IMR-90 (cell line): ENCODE measurements at regions not wholly inside any gene's neighbourhood (a gene's known extent, or its start where the extent isn't known, plus 50 kb on each side); places are given as distances from the start of the nearest gene placed in this dataset.

Experiments
- ATAC-seq: fragments of 200-7000 bp; cut with Tn5 transposase; 2 replicates; pipeline ENCODE4 v1.9.1; 2020; ENCODE audit warnings: low read depth, mild to moderate bottlenecking, moderate library complexity
- BruUV-seq: library from RNA; stranded (reverse); fragments of 400-500 nt; replicated peaks from 2 replicates; lab custom pipeline; 2021; lab: Mats Ljungman, UMichigan
- CTCF ChIA-PET: fragments of 300-600 bp; formaldehyde crosslinking; extraction: SDS; loops from one replicate; lab custom pipeline; 2021; ENCODE audit warnings: antibody characterized with exemption; lab: Yijun Ruan, JAX
- POLR2A ChIA-PET: fragments of 300-600 bp; sonication (Branson Sonifier 250); formaldehyde crosslinking; loops from one replicate; lab custom pipeline; 2022; ENCODE audit warnings: antibody characterized with exemption; ENCODE audit not compliant: unreplicated experiment; lab: Charles Lee
- DNase-seq: peaks from one replicate; pipeline ENCODE4 v3.0.0; 2013
- H2AFZ ChIP-seq: replicated peaks from 2 replicates; pipeline ENCODE3; 2013; ENCODE audit warnings: low read length, mild to moderate bottlenecking; ENCODE audit not compliant: poor library complexity
- H2AK5ac ChIP-seq: 2 replicates; pipeline ENCODE4 v1.6.1; 2013; ENCODE audit warnings: low read depth, low read length, inconsistent platforms
- H2AK9ac ChIP-seq: replicated peaks from 2 replicates; pipeline ENCODE3; 2013; ENCODE audit warnings: mild to moderate bottlenecking, low read depth, low read length, moderate library complexity; ENCODE audit not compliant: poor library complexity
- H2BK120ac ChIP-seq: 2 replicates; pipeline ENCODE4 v1.6.1; 2013; ENCODE audit warnings: low read depth, low read length, inconsistent platforms
- H2BK15ac ChIP-seq: 3 replicates; pipeline ENCODE4 v1.6.1; 2013; ENCODE audit warnings: low read depth, low read length, inconsistent platforms
- H2BK20ac ChIP-seq: 2 replicates; pipeline ENCODE4 v1.6.1; 2013; ENCODE audit warnings: low read depth, mild to moderate bottlenecking, inconsistent platforms, low read length, moderate library complexity
- H2BK5ac ChIP-seq: 2 replicates; pipeline ENCODE4 v1.6.1; 2013; ENCODE audit warnings: mild to moderate bottlenecking, low read depth, low read length, inconsistent platforms; ENCODE audit not compliant: poor library complexity, severe bottlenecking
- H3K14ac ChIP-seq: replicated peaks from 2 replicates; pipeline ENCODE4 v1.6.1; 2013; ENCODE audit warnings: low read depth, low read length, inconsistent platforms
- H3K18ac ChIP-seq: 2 replicates; pipeline ENCODE4 v1.6.1; 2013; ENCODE audit warnings: low read depth, low read length, control low read depth
- H3K23ac ChIP-seq: 2 replicates; pipeline ENCODE4 v1.6.1; 2013; ENCODE audit warnings: low read depth, low read length, inconsistent platforms
- H3K27ac ChIP-seq: 2 replicates; pipeline ENCODE4 v1.5.1; 2013; ENCODE audit warnings: mild to moderate bottlenecking, control low read depth, low read length; ENCODE audit not compliant: insufficient read depth
- H3K27me3 ChIP-seq: 2 replicates; pipeline ENCODE4 v1.6.1; 2013; ENCODE audit warnings: low read length; ENCODE audit not compliant: control insufficient read depth, insufficient read depth
- H3K36me3 ChIP-seq: 2 replicates; pipeline ENCODE4 v1.6.1; 2013; ENCODE audit warnings: low read length, mixed read lengths; ENCODE audit not compliant: control insufficient read depth, insufficient read depth
- H3K4ac ChIP-seq: 2 replicates; pipeline ENCODE4 v1.6.1; 2013; ENCODE audit warnings: low read depth, low read length, inconsistent platforms
- H3K4me1 ChIP-seq: 2 replicates; pipeline ENCODE4 v1.6.1; 2013; ENCODE audit warnings: low read length, mixed read lengths; ENCODE audit not compliant: control insufficient read depth, insufficient read depth
- H3K4me2 ChIP-seq: 2 replicates; pipeline ENCODE4 v1.6.1; 2013; ENCODE audit warnings: low read depth, mild to moderate bottlenecking, control low read depth, low read length, moderate library complexity
- H3K4me3 ChIP-seq: 2 replicates; pipeline ENCODE4 v1.5.1; 2013; ENCODE audit warnings: low read depth, mild to moderate bottlenecking, control low read depth, low read length, moderate library complexity; ENCODE audit not compliant: insufficient read depth
- H3K56ac ChIP-seq: 2 replicates; pipeline ENCODE4 v1.6.1; 2013; ENCODE audit warnings: low read length, inconsistent platforms; ENCODE audit not compliant: insufficient read depth; ENCODE audit errors: extremely low read depth
- H3K79me1 ChIP-seq, 2 experiments: 2 replicates each; pipeline ENCODE4 v1.6.1; 2013; ENCODE audit warnings: low read length in 2 of 2, inconsistent platforms in 1 of 2, low read depth in 1 of 2
- H3K9ac ChIP-seq: 2 replicates; pipeline ENCODE4 v1.6.1; 2013; ENCODE audit warnings: low read depth, low read length, control low read depth
- H3K9me1 ChIP-seq: 2 replicates; pipeline ENCODE4 v1.6.1; 2013; ENCODE audit warnings: low read length, inconsistent platforms; ENCODE audit not compliant: insufficient read depth
- H3K9me3 ChIP-seq: 2 replicates; pipeline ENCODE4 v1.6.1; 2013; ENCODE audit warnings: low read length; ENCODE audit not compliant: control insufficient read depth, insufficient read depth
- H4K20me1 ChIP-seq: 2 replicates; pipeline ENCODE4 v1.6.1; 2013; ENCODE audit warnings: low read length, inconsistent platforms; ENCODE audit not compliant: insufficient read depth
- H4K5ac ChIP-seq: 2 replicates; pipeline ENCODE4 v1.6.1; 2013; ENCODE audit warnings: mild to moderate bottlenecking, low read depth, low read length, control low read depth
- H4K8ac ChIP-seq, 2 experiments: 2 replicates each; pipeline ENCODE4 v1.6.1; 2013; ENCODE audit warnings: low read depth in 2 of 2, low read length in 2 of 2, control low read depth in 1 of 2, inconsistent platforms in 1 of 2
- H4K91ac ChIP-seq: 2 replicates; pipeline ENCODE4 v1.6.1; 2013; ENCODE audit warnings: low read depth, low read length, inconsistent platforms; ENCODE audit not compliant: insufficient read depth
- BHLHE40 ChIP-seq: fragments of 150-350 bp; IDR thresholded peaks from 2 replicates; pipeline ENCODE4 v1.6.1; 2016; ENCODE audit warnings: mild to moderate bottlenecking, low read depth, low read length
- FOS ChIP-seq: fragments of 150-350 bp; IDR thresholded peaks from 2 replicates; pipeline ENCODE4 v1.6.1; 2016; ENCODE audit warnings: low read depth, low read length
- RCOR1 ChIP-seq: IDR thresholded peaks from 2 replicates; pipeline ENCODE4 v1.6.1; 2012; ENCODE audit warnings: mild to moderate bottlenecking, low read length, improper control_type of control experiment; ENCODE audit not compliant: insufficient replicate concordance
- WGBS, 2 experiments: methylation state at CpG; one replicate each; pipeline versions ENCODE4 v1.1.5 to v1.1.7; 2013; ENCODE audit warnings: missing lambda C conversion rate in 2 of 2; ENCODE audit not compliant: insufficient read length in 1 of 2; ENCODE audit errors: extremely low coverage in 2 of 2; 5-methylcytosine and 5-hydroxymethylcytosine counted together
- dilution Hi-C: fragments of 300-500 bp; cut with HindIII; formaldehyde crosslinking; loops from one replicate; pipeline ENCODE4 v1.14.3; 2018; ENCODE audit warnings: low sequenced_read_pairs; ENCODE audit not compliant: unreplicated experiment
- in situ Hi-C: fragments of 300-500 bp; cut with MboI; formaldehyde crosslinking; loops from 3 replicates; pipeline ENCODE4 v1.14.3; 2019; ENCODE audit warnings: low sequenced_read_pairs, inconsistent platforms, mixed read lengths
- intact Hi-C: fragments of 100-400 bp; cut with micrococcal nuclease; formaldehyde crosslinking; loops from 2 replicates; pipeline ENCODE4 v1.10.0; 2022
- TF ChIP-seq, protein P1 (sequence below): fragments of 150-350 bp; IDR thresholded peaks from 2 replicates; pipeline ENCODE4 v1.6.1; 2017; ENCODE audit warnings: mild to moderate bottlenecking, antibody characterized with exemption, low read length, low read depth

DNA sequence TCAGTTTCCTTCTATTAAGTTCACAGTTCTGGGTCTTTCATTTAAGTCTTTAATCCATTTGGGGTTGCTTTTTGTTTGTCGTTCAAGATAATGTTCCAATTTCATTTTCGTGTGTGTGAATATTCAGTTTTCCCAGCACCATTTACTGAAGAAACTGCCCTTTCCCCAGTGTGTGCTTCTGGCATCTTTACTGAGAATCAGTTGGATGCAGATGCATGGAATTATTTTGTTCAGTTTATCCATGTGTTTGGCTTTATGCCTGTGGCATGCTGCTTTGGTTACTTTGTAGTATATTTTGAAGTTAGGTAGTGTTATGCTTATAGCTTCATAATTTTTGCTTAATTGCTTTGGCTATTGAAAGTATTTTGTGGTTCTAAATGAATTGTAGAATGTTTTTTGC, 163.8 kb upstream of the HDX start:
- Histone ChIP-seq H3K14ac (no peak overlapping the region), H4K20me1 (no peaks in the 10 kb centered on the region), H4K8ac (no peak overlapping the region), H2BK15ac (no peak overlapping the region), H3K9me3 (no peaks in the 10 kb centered on the region), H3K23ac (no peak overlapping the region), H3K18ac (no peak overlapping the region), H3K4me1 (no peaks in the 10 kb centered on the region), H4K91ac (no peak overlapping the region), H3K4me3 (no peak overlapping the region), H3K27me3 (no peaks in the 10 kb centered on the region), H3K9me1 (no peaks in the 10 kb centered on the region), H3K4ac (no peak overlapping the region), H3K79me1 (no peaks in the 10 kb centered on the region), H3K4me2 (no peak overlapping the region), H3K36me3 (no peaks in the 10 kb centered on the region), H3K9ac (no peak overlapping the region), H2AK5ac (no peak overlapping the region), H2AK9ac (no peak overlapping the region), H2BK20ac (no peak overlapping the region), H2BK5ac (no peak overlapping the region), H2BK120ac (no peak overlapping the region), H4K5ac (no peak overlapping the region), H3K56ac (no peak overlapping the region), H2AFZ (no peak overlapping the region), H3K27ac (no peak overlapping the region)
- WGBS, 2 experiments, result no CpG with 5 or more reads among the region's 2 CpGs
- TF ChIP-seq, protein P1, sequence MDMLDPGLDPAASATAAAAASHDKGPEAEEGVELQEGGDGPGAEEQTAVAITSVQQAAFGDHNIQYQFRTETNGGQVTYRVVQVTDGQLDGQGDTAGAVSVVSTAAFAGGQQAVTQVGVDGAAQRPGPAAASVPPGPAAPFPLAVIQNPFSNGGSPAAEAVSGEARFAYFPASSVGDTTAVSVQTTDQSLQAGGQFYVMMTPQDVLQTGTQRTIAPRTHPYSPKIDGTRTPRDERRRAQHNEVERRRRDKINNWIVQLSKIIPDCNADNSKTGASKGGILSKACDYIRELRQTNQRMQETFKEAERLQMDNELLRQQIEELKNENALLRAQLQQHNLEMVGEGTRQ, result no peak
- TF ChIP-seq RCOR1 (no peak), FOS (no peak), BHLHE40 (no peak)
- ATAC-seq (no peak), DNase-seq (no peak)
- in situ Hi-C loops (no loop called here), dilution Hi-C loops (no loop called here), intact Hi-C loops (no loop called here)
- POLR2A ChIA-PET, result no interaction called here
- BruUV-seq, result no TSS peak
- CTCF ChIA-PET, result no interaction called here
